Panc1 (cell line): ENCODE measurements at regions not wholly inside any gene's neighbourhood (a gene's known extent, or its start where the extent isn't known, plus 50 kb on each side); places are given as distances from the start of the nearest gene placed in this dataset.

Source experiments
- ATAC-seq: fragments of 200-7000 bp; cut with Tn5 transposase; 2 replicates; pipeline ENCODE4 v1.9.1; 2020; ENCODE audit warnings: mild to moderate bottlenecking, moderate library complexity
- BruUV-seq: library from RNA; stranded (reverse); fragments of 400-500 nt; replicated peaks from 2 replicates; lab custom pipeline; 2021; lab: Mats Ljungman, UMichigan
- CTCF ChIA-PET: fragments of 300-600 bp; sonication (Branson Sonifier 250); formaldehyde crosslinking; loops from one replicate; lab custom pipeline; 2022; ENCODE audit warnings: antibody characterized with exemption; lab: Charles Lee
- POLR2A ChIA-PET: fragments of 300-600 bp; sonication (Branson Sonifier 250); formaldehyde crosslinking; loops from one replicate; lab custom pipeline; 2022; ENCODE audit warnings: antibody characterized with exemption; lab: Charles Lee
- DNase-seq: peaks from one replicate; pipeline ENCODE4 v3.0.0-alpha.2; 2010; ENCODE audit warnings: low read depth, low spot score
- H3K27ac ChIP-seq: 2 replicates; pipeline ENCODE4 v1.5.1; 2011; ENCODE audit warnings: mild to moderate bottlenecking, low read length, inconsistent platforms
- H3K27me3 ChIP-seq: fragments of 200-500 bp; sonication (Bioruptor generic); 2 replicates; pipeline ENCODE4 v1.6.0; 2014; ENCODE audit warnings: low read length, inconsistent platforms; ENCODE audit not compliant: control insufficient read depth, insufficient read depth
- H3K36me3 ChIP-seq: fragments of 200-500 bp; sonication (Bioruptor generic); 2 replicates; pipeline ENCODE4 v1.5.1; 2014; ENCODE audit warnings: inconsistent platforms, mild to moderate bottlenecking, low read length, moderate library complexity; ENCODE audit not compliant: control insufficient read depth, insufficient read depth
- H3K4me1 ChIP-seq: 2 replicates; pipeline ENCODE4 v1.5.1; 2011; ENCODE audit warnings: inconsistent platforms, mild to moderate bottlenecking, low read length, moderate library complexity; ENCODE audit not compliant: control insufficient read depth, insufficient read depth
- H3K4me3 ChIP-seq, 2 experiments: 2 replicates each; pipeline ENCODE4 v1.5.1; 2011 to 2012; ENCODE audit warnings: low read depth in 2 of 2, low read length in 2 of 2, mild to moderate bottlenecking in 2 of 2, inconsistent platforms in 1 of 2, moderate library complexity in 1 of 2
- H3K9me3 ChIP-seq: fragments of 200-500 bp; sonication (Bioruptor generic); 2 replicates; pipeline ENCODE4 v1.5.1; 2014; ENCODE audit warnings: low read depth, mild to moderate bottlenecking, inconsistent platforms, low read length, moderate library complexity; ENCODE audit not compliant: control insufficient read depth, insufficient read depth
- POLR2AphosphoS5 ChIP-seq: IDR thresholded peaks from 2 replicates; pipeline ENCODE4 v1.6.1; 2012; ENCODE audit warnings: mild to moderate bottlenecking, low read depth, low read length, moderate library complexity
- SIN3A ChIP-seq: IDR thresholded peaks from 2 replicates; pipeline ENCODE4 v1.6.1; 2012; ENCODE audit warnings: low read depth, mild to moderate bottlenecking, low read length, moderate library complexity, borderline replicate concordance; ENCODE audit not compliant: insufficient read depth
- TCF7L2 ChIP-seq: IDR thresholded peaks from 2 replicates; pipeline ENCODE4 v1.6.1; 2011; ENCODE audit warnings: mild to moderate bottlenecking, low read depth, low read length, inconsistent platforms
- in situ Hi-C: cut with HindIII; loops from 2 replicates; pipeline ENCODE4 v1.10.0; 2016; ENCODE audit warnings: low sequenced_read_pairs, low pct_unique_long_range_greater_than_20kb
- intact Hi-C: fragments of 100-400 bp; cut with micrococcal nuclease; formaldehyde crosslinking; loops from one replicate; pipeline ENCODE4 v1.10.0; 2022; ENCODE audit not compliant: unreplicated experiment
- TF ChIP-seq, protein P1 (sequence below), 2 experiments: IDR thresholded peaks; 2 replicates each; pipeline ENCODE4 v1.6.1; 2011 to 2012; ENCODE audit warnings: low read depth in 2 of 2, control low read depth in 1 of 2, low read length in 1 of 2, mild to moderate bottlenecking in 1 of 2, moderate library complexity in 1 of 2; ENCODE audit not compliant: insufficient read depth in 1 of 2
- TF ChIP-seq, protein P2 (sequence below): fragments of 450-650 bp; IDR thresholded peaks from 2 replicates; pipeline ENCODE4 v1.5.1; 2017; ENCODE audit warnings: mild to moderate bottlenecking

DNA sequence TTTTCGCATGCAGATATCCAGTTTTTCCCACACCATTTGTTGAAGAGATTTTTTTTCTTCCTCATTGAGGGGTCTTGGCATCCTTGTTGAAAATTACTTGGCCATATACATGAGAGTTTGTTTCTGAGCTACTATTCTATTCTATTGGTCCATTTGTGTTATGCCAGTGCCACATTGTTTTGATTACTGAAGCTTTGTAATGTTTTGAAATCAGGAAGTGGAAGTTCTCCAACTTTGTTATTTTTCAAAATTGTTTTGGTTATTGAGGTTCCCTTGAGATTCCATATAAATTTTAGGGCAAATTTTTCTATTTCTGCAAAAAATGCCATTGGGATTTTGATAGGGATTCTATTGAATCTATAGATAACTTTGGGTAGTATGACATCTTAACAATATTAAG, 130.3 kb upstream of the PFN2 start:
- Histone ChIP-seq H3K27ac (no peak overlapping the region), H3K36me3 (no peaks in the 10 kb centered on the region), H3K27me3 (no peaks in the 10 kb centered on the region), H3K9me3 (peaks cover 10% of the 10 kb centered on the region; the same call in 1 of the 2 replicates), H3K4me3 (no peak overlapping the region), H3K4me1 (no peaks in the 10 kb centered on the region)
- BruUV-seq = no TSS peak
- ChIA-PET POLR2A (no interaction called here), CTCF (no interaction called here)
- in situ Hi-C loops = no loop called here
- intact Hi-C loops = no loop called here
- DNase-seq (no peak), ATAC-seq (no peak)
- TF ChIP-seq, protein P1, sequence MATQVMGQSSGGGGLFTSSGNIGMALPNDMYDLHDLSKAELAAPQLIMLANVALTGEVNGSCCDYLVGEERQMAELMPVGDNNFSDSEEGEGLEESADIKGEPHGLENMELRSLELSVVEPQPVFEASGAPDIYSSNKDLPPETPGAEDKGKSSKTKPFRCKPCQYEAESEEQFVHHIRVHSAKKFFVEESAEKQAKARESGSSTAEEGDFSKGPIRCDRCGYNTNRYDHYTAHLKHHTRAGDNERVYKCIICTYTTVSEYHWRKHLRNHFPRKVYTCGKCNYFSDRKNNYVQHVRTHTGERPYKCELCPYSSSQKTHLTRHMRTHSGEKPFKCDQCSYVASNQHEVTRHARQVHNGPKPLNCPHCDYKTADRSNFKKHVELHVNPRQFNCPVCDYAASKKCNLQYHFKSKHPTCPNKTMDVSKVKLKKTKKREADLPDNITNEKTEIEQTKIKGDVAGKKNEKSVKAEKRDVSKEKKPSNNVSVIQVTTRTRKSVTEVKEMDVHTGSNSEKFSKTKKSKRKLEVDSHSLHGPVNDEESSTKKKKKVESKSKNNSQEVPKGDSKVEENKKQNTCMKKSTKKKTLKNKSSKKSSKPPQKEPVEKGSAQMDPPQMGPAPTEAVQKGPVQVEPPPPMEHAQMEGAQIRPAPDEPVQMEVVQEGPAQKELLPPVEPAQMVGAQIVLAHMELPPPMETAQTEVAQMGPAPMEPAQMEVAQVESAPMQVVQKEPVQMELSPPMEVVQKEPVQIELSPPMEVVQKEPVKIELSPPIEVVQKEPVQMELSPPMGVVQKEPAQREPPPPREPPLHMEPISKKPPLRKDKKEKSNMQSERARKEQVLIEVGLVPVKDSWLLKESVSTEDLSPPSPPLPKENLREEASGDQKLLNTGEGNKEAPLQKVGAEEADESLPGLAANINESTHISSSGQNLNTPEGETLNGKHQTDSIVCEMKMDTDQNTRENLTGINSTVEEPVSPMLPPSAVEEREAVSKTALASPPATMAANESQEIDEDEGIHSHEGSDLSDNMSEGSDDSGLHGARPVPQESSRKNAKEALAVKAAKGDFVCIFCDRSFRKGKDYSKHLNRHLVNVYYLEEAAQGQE (IDR thresholded peaks at IDR 0.05; ENCODE audit: insufficient read depth in 1 of 2, low read depth in 2 of 2, low read length in 1 of 2) = no peak
- no peak for TF ChIP-seq TCF7L2
- TF ChIP-seq SIN3A = no peak
- TF ChIP-seq, protein P2, sequence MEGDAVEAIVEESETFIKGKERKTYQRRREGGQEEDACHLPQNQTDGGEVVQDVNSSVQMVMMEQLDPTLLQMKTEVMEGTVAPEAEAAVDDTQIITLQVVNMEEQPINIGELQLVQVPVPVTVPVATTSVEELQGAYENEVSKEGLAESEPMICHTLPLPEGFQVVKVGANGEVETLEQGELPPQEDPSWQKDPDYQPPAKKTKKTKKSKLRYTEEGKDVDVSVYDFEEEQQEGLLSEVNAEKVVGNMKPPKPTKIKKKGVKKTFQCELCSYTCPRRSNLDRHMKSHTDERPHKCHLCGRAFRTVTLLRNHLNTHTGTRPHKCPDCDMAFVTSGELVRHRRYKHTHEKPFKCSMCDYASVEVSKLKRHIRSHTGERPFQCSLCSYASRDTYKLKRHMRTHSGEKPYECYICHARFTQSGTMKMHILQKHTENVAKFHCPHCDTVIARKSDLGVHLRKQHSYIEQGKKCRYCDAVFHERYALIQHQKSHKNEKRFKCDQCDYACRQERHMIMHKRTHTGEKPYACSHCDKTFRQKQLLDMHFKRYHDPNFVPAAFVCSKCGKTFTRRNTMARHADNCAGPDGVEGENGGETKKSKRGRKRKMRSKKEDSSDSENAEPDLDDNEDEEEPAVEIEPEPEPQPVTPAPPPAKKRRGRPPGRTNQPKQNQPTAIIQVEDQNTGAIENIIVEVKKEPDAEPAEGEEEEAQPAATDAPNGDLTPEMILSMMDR = no peak
- TF ChIP-seq POLR2AphosphoS5 = no peak

DNA sequence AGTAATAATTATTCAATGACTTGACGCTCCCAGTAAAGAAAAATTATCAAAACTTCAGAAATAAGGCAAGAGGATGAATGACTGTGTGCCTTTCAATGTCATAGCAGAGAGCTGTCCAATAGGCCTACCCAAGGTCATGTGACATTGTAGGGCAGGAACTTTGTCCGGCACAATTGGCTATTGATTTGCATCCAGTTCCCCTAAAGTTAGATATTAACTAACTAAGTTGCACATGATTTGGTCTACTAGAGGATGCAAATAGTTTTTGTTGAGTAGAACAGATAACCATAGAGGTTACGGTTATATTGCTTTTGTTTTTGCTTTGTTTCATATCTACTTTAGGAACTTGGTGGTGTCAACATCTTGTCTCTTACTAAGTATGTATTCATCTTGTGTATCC, 127.9 kb upstream of the PFN2 start:
- H3K27me3 ChIP-seq = no peaks in the 10 kb centered on the region
- ATAC-seq (no peak), DNase-seq (no peak)
- TF ChIP-seq POLR2AphosphoS5 (no peak), TCF7L2 (no peak), SIN3A (no peak)
- TF ChIP-seq, protein P2 = no peak
- TF ChIP-seq, protein P1 (IDR thresholded peaks at IDR 0.05; ENCODE audit: insufficient read depth in 1 of 2, low read depth in 2 of 2, low read length in 1 of 2) = no peak
- CTCF ChIA-PET = no interaction called here
- in situ Hi-C loops (no loop called here), intact Hi-C loops (no loop called here)
- no TSS peak for BruUV-seq
- peaks cover 10% of the 10 kb centered on the region; the same call in 1 of the 2 replicates for H3K9me3 ChIP-seq
- H3K4me3 ChIP-seq = no peak overlapping the region
- POLR2A ChIA-PET = no interaction called here
- H3K4me1 ChIP-seq = no peaks in the 10 kb centered on the region
- no peaks in the 10 kb centered on the region for H3K36me3 ChIP-seq
- no peak overlapping the region for H3K27ac ChIP-seq
